Breast epithelium (tissue), 4 donors: ENCODE measurements at regions not wholly inside any gene's neighbourhood (a gene's known extent, or its start where the extent isn't known, plus 50 kb on each side); places are given as distances from the start of the nearest gene placed in this dataset.

Source experiments
- DNase-seq, 2 donors: peaks; one replicate each; pipeline ENCODE4 v3.0.0-alpha.2; 2019; ENCODE audit warnings: low spot score in 2 of 2
- H3K27ac ChIP-seq, 2 donors: fragments of 200-600 bp; sonication (generic) in 1 of 2; one replicate each; pipeline ENCODE4 v1.5.1; 2016 to 2019; ENCODE audit warnings: mild to moderate bottlenecking in 1 of 2
- H3K27me3 ChIP-seq, 2 donors: fragments of 200-600 bp; sonication (generic) in 1 of 2; one replicate each; pipeline versions ENCODE4 v1.5.1 to v1.6.0; 2017 to 2019; ENCODE audit warnings: control low read depth in 1 of 2, mild to moderate bottlenecking in 1 of 2
- H3K36me3 ChIP-seq: fragments of 200-600 bp; one replicate; pipeline ENCODE4 v1.5.1; 2019
- H3K4me1 ChIP-seq, 2 donors: fragments of 200-600 bp; sonication (generic); one replicate each; pipeline ENCODE4 v1.5.1; 2016 to 2019; ENCODE audit warnings: control low read depth in 1 of 2
- H3K4me3 ChIP-seq, 3 donors: fragments of 200-600 bp; sonication (generic); 1 replicate in 2 of 3; 2 replicates in 1 of 3; pipeline ENCODE4 v1.5.1; 2016 to 2019; ENCODE audit warnings: mild to moderate bottlenecking in 3 of 3, moderate library complexity in 2 of 3
- H3K9me3 ChIP-seq, 2 donors: fragments of 200-600 bp; sonication (generic) in 1 of 2; one replicate each; pipeline ENCODE4 v1.5.1; 2016 to 2019; ENCODE audit warnings: control low read depth in 1 of 2
- CTCF ChIP-seq, 3 donors: fragments of 450-650 bp; IDR thresholded peaks; one replicate each; pipeline ENCODE4 v1.5.1; 2016 to 2017; ENCODE audit warnings: antibody characterized with exemption in 3 of 3, mild to moderate bottlenecking in 3 of 3, moderate library complexity in 3 of 3
- POLR2A ChIP-seq: fragments of 450-650 bp; IDR thresholded peaks from one replicate; pipeline ENCODE4 v1.6.1; 2016; ENCODE audit warnings: antibody characterized with exemption, mild to moderate bottlenecking, moderate library complexity
- POLR2AphosphoS5 ChIP-seq, 3 donors: sonication (generic); formaldehyde crosslinking; IDR thresholded peaks; one replicate each; pipeline ENCODE4 v1.6.1; 2017; ENCODE audit warnings: antibody characterized with exemption in 3 of 3
- intact Hi-C: fragments of 100-400 bp; cut with DNase I; formaldehyde crosslinking; loops from one replicate; pipeline ENCODE4 v1.15.1; 2023; ENCODE audit warnings: low total_unique reads

GRCh38 chr9:30010691-30011090 is 2373.8 kb upstream of the ACO1 start:
- Histone ChIP-seq H3K27me3 (no peaks in the 10 kb centered on the region), H3K27ac (no peak overlapping the region), H3K9me3 (no peaks in the 10 kb centered on the region), H3K4me3 (no peak overlapping the region), H3K4me1 (no peaks in the 10 kb centered on the region), H3K36me3 (no peaks in the 10 kb centered on the region)
- no peak for DNase-seq
- intact Hi-C loops, result no loop called here
- TF ChIP-seq POLR2AphosphoS5 (IDR thresholded peaks at IDR 0.05), result no peak
- TF ChIP-seq POLR2A, result no peak
- no peak for TF ChIP-seq CTCF (IDR thresholded peaks at IDR 0.05)

GRCh38 chr9:30012622-30013021 is 2371.8 kb upstream of the ACO1 start:
- no peak for DNase-seq
- TF ChIP-seq POLR2AphosphoS5 (IDR thresholded peaks at IDR 0.05) (no peak), POLR2A (no peak), CTCF (IDR thresholded peaks at IDR 0.05) (no peak)
- Histone ChIP-seq H3K4me1 (no peaks in the 10 kb centered on the region), H3K9me3 (no peaks in the 10 kb centered on the region), H3K27me3 (no peaks in the 10 kb centered on the region), H3K36me3 (no peaks in the 10 kb centered on the region), H3K4me3 (no peak overlapping the region), H3K27ac (no peak overlapping the region)
- intact Hi-C loops, result no loop called here

- intact Hi-C loops, result no loop called here
- H3K36me3 ChIP-seq, result no peaks in the 10 kb centered on the region
- TF ChIP-seq CTCF (IDR thresholded peaks at IDR 0.05) (no peak), POLR2A (no peak), POLR2AphosphoS5 (IDR thresholded peaks at IDR 0.05) (no peak)
Observed at GRCh38 chr9:30015073-30015472, 2369.4 kb upstream of the ACO1 start.

GRCh38 chr9:30020161-30020560 is 2364.3 kb upstream of the ACO1 start:
- no peaks in the 10 kb centered on the region for H3K4me1 ChIP-seq
- DNase-seq, result no peak
- H3K4me3 ChIP-seq, result no peak overlapping the region
- H3K27ac ChIP-seq, result no peak overlapping the region
- no peaks in the 10 kb centered on the region for H3K27me3 ChIP-seq
- intact Hi-C loops, result no loop called here
- H3K36me3 ChIP-seq, result no peaks in the 10 kb centered on the region
- TF ChIP-seq POLR2AphosphoS5 (IDR thresholded peaks at IDR 0.05) (no peak), CTCF (IDR thresholded peaks at IDR 0.05) (no peak), POLR2A (no peak)
- H3K9me3 ChIP-seq, result no peaks in the 10 kb centered on the region

More at GRCh38 chr9:30015073-30015472, 2369.4 kb upstream of the ACO1 start:
- Histone ChIP-seq H3K4me3 (no peak overlapping the region), H3K27me3 (no peaks in the 10 kb centered on the region), H3K9me3 (no peaks in the 10 kb centered on the region), H3K4me1 (no peaks in the 10 kb centered on the region), H3K27ac (no peak overlapping the region)
- DNase-seq, result no peak

GRCh38 chr9:30035761-30036160 is 2348.7 kb upstream of the ACO1 start:
- TF ChIP-seq CTCF (IDR thresholded peaks at IDR 0.05) (no peak), POLR2A (no peak), POLR2AphosphoS5 (IDR thresholded peaks at IDR 0.05) (no peak)
- intact Hi-C loops, result no loop called here
- no peaks in the 10 kb centered on the region for H3K27me3 ChIP-seq
- H3K9me3 ChIP-seq, result no peaks in the 10 kb centered on the region
- DNase-seq, result no peak
- no peak overlapping the region for H3K27ac ChIP-seq
- no peaks in the 10 kb centered on the region for H3K4me1 ChIP-seq
- no peak overlapping the region for H3K4me3 ChIP-seq
- H3K36me3 ChIP-seq, result no peaks in the 10 kb centered on the region
